Neural cell (in vitro differentiated cells): ENCODE measurements at regions not wholly inside any gene's neighbourhood (a gene's known extent, or its start where the extent isn't known, plus 50 kb on each side); places are given as distances from the start of the nearest gene placed in this dataset.
"Not testable (repeated sequence)": the region's sequence is repeated elsewhere in the genome, so short reads cannot be mapped to it uniquely, and the experiment has no call there.

Experiments
- H2AFZ ChIP-seq: fragments of 200-600, 300-800 bp; sonication (generic), shearing (Covaris generic); 2 replicates; pipeline ENCODE4 v1.6.0; 2014; ENCODE audit warnings: low read depth, mild to moderate bottlenecking, antibody characterized with exemption, low read length, moderate library complexity
- H3F3A ChIP-seq: fragments of 200-600 bp; shearing (Covaris generic); 2 replicates; pipeline ENCODE4 v1.6.1; 2016; ENCODE audit warnings: mild to moderate bottlenecking, moderate library complexity, mixed read lengths, antibody characterized with exemption, low read length; ENCODE audit not compliant: insufficient read depth, poor library complexity, severe bottlenecking
- H3K27ac ChIP-seq: fragments of 200-600, 300-800 bp; sonication (generic), shearing (Covaris generic); 2 replicates; pipeline ENCODE4 v1.5.1; 2014; ENCODE audit warnings: mild to moderate bottlenecking, low read length, moderate library complexity
- H3K27me3 ChIP-seq: fragments of 300-800, 200-600 bp; sonication (generic), shearing (Covaris generic); 2 replicates; pipeline ENCODE4 v1.6.0; 2014; ENCODE audit warnings: mild to moderate bottlenecking, low read depth, low read length, moderate library complexity; ENCODE audit not compliant: insufficient read depth
- H3K36me3 ChIP-seq: fragments of 300-800, 200-600 bp; sonication (generic), shearing (Covaris generic); 2 replicates; pipeline ENCODE4 v1.5.1; 2014; ENCODE audit warnings: mild to moderate bottlenecking, antibody characterized with exemption, low read length, moderate library complexity; ENCODE audit not compliant: insufficient read depth
- H3K4me2 ChIP-seq: fragments of 300-800, 200-600 bp; sonication (generic), shearing (Covaris generic); 2 replicates; pipeline ENCODE4 v1.6.0; 2014; ENCODE audit warnings: mild to moderate bottlenecking, low read length
- H3K4me3 ChIP-seq: fragments of 300-800, 200-600 bp; sonication (generic), shearing (Covaris generic); 2 replicates; pipeline ENCODE4 v1.5.1; 2014; ENCODE audit warnings: mild to moderate bottlenecking, low read length, moderate library complexity
- H3K79me2 ChIP-seq: fragments of 200-600 bp; shearing (Covaris generic); replicated peaks from 2 replicates; pipeline ENCODE4 v1.6.0; 2014; ENCODE audit warnings: mild to moderate bottlenecking, low read length, moderate library complexity; ENCODE audit not compliant: insufficient read depth
- H3K9ac ChIP-seq: fragments of 300-800, 200-600 bp; sonication (generic), shearing (Covaris generic); 2 replicates; pipeline ENCODE4 v1.6.1; 2016; ENCODE audit warnings: mild to moderate bottlenecking, low read length, mixed read lengths
- H3K9me2 ChIP-seq: fragments of 200-600 bp; shearing (Covaris generic); 2 replicates; pipeline ENCODE4 v1.6.1; 2016; ENCODE audit warnings: mild to moderate bottlenecking, low read length, mixed read lengths; ENCODE audit not compliant: insufficient read depth
- H3K9me3 ChIP-seq: fragments of 200-600, 300-800 bp; sonication (generic), shearing (Covaris generic); 2 replicates; pipeline ENCODE4 v1.6.1; 2016; ENCODE audit warnings: mild to moderate bottlenecking, mixed run types, low read length, moderate library complexity, mixed read lengths
- H4K20me1 ChIP-seq: fragments of 200-600 bp; shearing (Covaris generic); 2 replicates; pipeline ENCODE4 v1.6.1; 2016; ENCODE audit warnings: mild to moderate bottlenecking, mixed run types; ENCODE audit not compliant: insufficient read depth
- CTCF ChIP-seq: fragments of 450-650 bp; IDR thresholded peaks from 2 replicates; pipeline ENCODE4 v1.5.1; 2014; ENCODE audit warnings: antibody characterized with exemption, mild to moderate bottlenecking, moderate library complexity; ENCODE audit not compliant: poor library complexity, severe bottlenecking
- EP300 ChIP-seq: fragments of 450-650 bp; conservative IDR thresholded peaks from 2 replicates; pipeline ENCODE4 v1.6.1; 2014; ENCODE audit warnings: antibody characterized with exemption, mild to moderate bottlenecking, moderate library complexity; ENCODE audit not compliant: poor library complexity, severe bottlenecking
- EZH2 ChIP-seq: fragments of 200-600, 300-800 bp; shearing (Covaris generic), sonication (generic); IDR thresholded peaks from 2 replicates; pipeline ENCODE4 v1.6.1; 2014; ENCODE audit warnings: antibody characterized with exemption, low read length, borderline replicate concordance, mild to moderate bottlenecking; ENCODE audit not compliant: insufficient read depth, poor library complexity, severe bottlenecking
- MXI1 ChIP-seq: fragments of 450-650 bp; conservative IDR thresholded peaks from 2 replicates; pipeline ENCODE4 v1.6.1; 2014; ENCODE audit warnings: antibody characterized with exemption, mild to moderate bottlenecking; ENCODE audit not compliant: poor library complexity, severe bottlenecking
- POLR2AphosphoS5 ChIP-seq: IDR thresholded peaks from 2 replicates; pipeline ENCODE4 v1.6.1; 2012
- RAD21 ChIP-seq: fragments of 450-650 bp; conservative IDR thresholded peaks from 2 replicates; pipeline ENCODE4 v1.6.1; 2014; ENCODE audit warnings: antibody characterized with exemption, mild to moderate bottlenecking, moderate library complexity
- REST ChIP-seq: IDR thresholded peaks from 2 replicates; pipeline ENCODE4 v1.6.1; 2012; ENCODE audit warnings: borderline replicate concordance
- SMC3 ChIP-seq: fragments of 450-650 bp; conservative IDR thresholded peaks from 2 replicates; pipeline ENCODE4 v1.6.1; 2014; ENCODE audit warnings: antibody characterized with exemption, mild to moderate bottlenecking, moderate library complexity; ENCODE audit not compliant: poor library complexity
- TAF1 ChIP-seq: IDR thresholded peaks from 2 replicates; pipeline ENCODE4 v1.6.1; 2012; ENCODE audit warnings: low read depth

- no peaks in the 10 kb centered on the region for H3K36me3 ChIP-seq
- no peaks in the 10 kb centered on the region for H3F3A ChIP-seq
- no peaks in the 10 kb centered on the region for H3K79me2 ChIP-seq
- no peak overlapping the region for H3K9ac ChIP-seq
- TF ChIP-seq EP300, result no peak
- no peak for TF ChIP-seq MXI1
- no peak for TF ChIP-seq CTCF
- no peak for TF ChIP-seq POLR2AphosphoS5
- TF ChIP-seq RAD21, result no peak
- no peak for TF ChIP-seq TAF1
- TF ChIP-seq SMC3, result no peak
- TF ChIP-seq EZH2, result no peak
- TF ChIP-seq REST, result no peak
- no peaks in the 10 kb centered on the region for H4K20me1 ChIP-seq
- no peak overlapping the region for H2AFZ ChIP-seq
- H3K4me2 ChIP-seq, result no peak overlapping the region
- no peaks in the 10 kb centered on the region for H3K27me3 ChIP-seq
- H3K27ac ChIP-seq, result no peak overlapping the region
- no peaks in the 10 kb centered on the region for H3K9me3 ChIP-seq
- no peaks in the 10 kb centered on the region for H3K9me2 ChIP-seq
- H3K4me3 ChIP-seq, result no peak overlapping the region
Measured at GRCh38 chr4:10783351-10783750, 98.8 kb upstream of the CLNK start.

- Histone ChIP-seq H3K9me2 (no peaks in the 10 kb centered on the region), H3K9me3 (no peaks in the 10 kb centered on the region), H3K79me2 (no peaks in the 10 kb centered on the region), H3K36me3 (no peaks in the 10 kb centered on the region), H3K27ac (no peak overlapping the region), H3K27me3 (no peaks in the 10 kb centered on the region), H3K9ac (no peak overlapping the region), H3K4me2 (no peak overlapping the region), H4K20me1 (no peaks in the 10 kb centered on the region), H3K4me3 (no peak overlapping the region), H2AFZ (no peak overlapping the region), H3F3A (no peaks in the 10 kb centered on the region)
- TF ChIP-seq POLR2AphosphoS5 (no peak), EZH2 (no peak), MXI1 (no peak), EP300 (no peak), CTCF (no peak), TAF1 (no peak), RAD21 (no peak), SMC3 (no peak), REST (no peak)
Measured at GRCh38 chr4:10781805-10782204, 97.2 kb upstream of the CLNK start.

GRCh38 chr4:10780803-10781202 is 96.2 kb upstream of the CLNK start:
- H3K4me2 ChIP-seq, H3K9ac ChIP-seq, H3K9me2 ChIP-seq, H3K4me3 ChIP-seq, H4K20me1 ChIP-seq, H3K79me2 ChIP-seq, H2AFZ ChIP-seq, H3K27me3 ChIP-seq, H3F3A ChIP-seq, H3K27ac ChIP-seq, H3K36me3 ChIP-seq, H3K9me3 ChIP-seq: not testable (repeated sequence)
